ENCODE measurements at regions not wholly inside any gene's neighbourhood (a gene's known extent, or its start where the extent isn't known, plus 50 kb on each side); places are given as distances from the start of the nearest gene placed in this dataset.

DNA sequence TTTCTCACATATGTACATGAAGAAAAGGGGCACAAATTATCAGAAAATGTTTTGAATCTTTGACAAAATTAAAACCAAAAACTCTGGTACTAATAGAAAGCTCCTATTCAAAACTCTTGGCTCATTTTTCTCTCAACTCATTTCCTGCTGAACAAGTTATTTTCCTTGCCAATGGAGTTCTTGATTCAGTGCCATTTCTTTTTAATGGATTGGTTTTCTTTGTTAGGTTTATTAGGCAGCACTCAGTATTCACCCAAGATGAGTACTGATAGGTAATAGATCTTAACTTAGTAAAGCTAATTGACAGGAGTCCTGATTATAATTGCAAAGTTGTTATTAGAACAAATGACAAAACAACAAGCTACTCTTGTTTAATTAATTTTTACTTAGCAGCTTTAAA lies 279.4 kb upstream of the PDGFD start:
- no peaks in the 10 kb centered on the region for H3K9me3 ChIP-seq (ENCODE audit: control insufficient read depth in 3 of 3, low read length in 3 of 3)
- no peaks in the 10 kb centered on the region for H3K27me3 ChIP-seq (ENCODE audit: control insufficient read depth in 3 of 3, insufficient read depth in 3 of 3, low read length in 3 of 3)
- H3K36me3 ChIP-seq (ENCODE audit: control insufficient read depth in 3 of 3, insufficient read depth in 3 of 3, low read length in 3 of 3) = no peaks in the 10 kb centered on the region
- H3K4me1 ChIP-seq (ENCODE audit: control insufficient read depth in 3 of 3, insufficient read depth in 3 of 3, low read length in 3 of 3) = no peaks in the 10 kb centered on the region
- no peak overlapping the region for H3K4me3 ChIP-seq (ENCODE audit: low read length in 3 of 3)
- no peak overlapping the region for H3K9ac ChIP-seq (ENCODE audit: low read depth in 1 of 3, low read length in 3 of 3)
- H3K27ac ChIP-seq (ENCODE audit: low read depth, low read length) = no peak overlapping the region

DNA sequence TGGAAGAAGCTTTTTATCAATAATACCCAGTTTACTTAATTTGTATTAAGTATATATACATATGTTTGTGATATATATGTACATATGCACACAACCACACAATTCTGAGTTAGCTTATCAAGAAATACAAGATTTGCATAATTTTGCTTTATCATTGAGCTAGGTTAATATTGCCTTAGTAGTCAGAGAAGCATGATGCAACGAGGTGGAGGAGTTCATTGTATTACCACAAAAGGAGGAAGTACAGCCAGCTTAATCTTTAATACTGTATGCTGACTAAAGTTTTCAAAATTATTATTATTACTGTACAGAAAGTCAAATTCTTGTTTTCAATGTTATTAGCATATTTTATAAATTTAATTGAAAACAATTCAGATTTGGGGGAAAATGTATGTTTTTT lies 278.4 kb upstream of the PDGFD start:
- Histone ChIP-seq H3K36me3 (ENCODE audit: control insufficient read depth in 3 of 3, insufficient read depth in 3 of 3, low read length in 3 of 3) (no peaks in the 10 kb centered on the region), H3K4me3 (ENCODE audit: low read length in 3 of 3) (no peak overlapping the region), H3K27me3 (ENCODE audit: control insufficient read depth in 3 of 3, insufficient read depth in 3 of 3, low read length in 3 of 3) (no peaks in the 10 kb centered on the region), H3K27ac (ENCODE audit: low read depth, low read length) (no peak overlapping the region), H3K9me3 (ENCODE audit: control insufficient read depth in 3 of 3, low read length in 3 of 3) (no peaks in the 10 kb centered on the region), H3K9ac (ENCODE audit: low read depth in 1 of 3, low read length in 3 of 3) (no peak overlapping the region), H3K4me1 (ENCODE audit: control insufficient read depth in 3 of 3, insufficient read depth in 3 of 3, low read length in 3 of 3) (no peaks in the 10 kb centered on the region)

DNA sequence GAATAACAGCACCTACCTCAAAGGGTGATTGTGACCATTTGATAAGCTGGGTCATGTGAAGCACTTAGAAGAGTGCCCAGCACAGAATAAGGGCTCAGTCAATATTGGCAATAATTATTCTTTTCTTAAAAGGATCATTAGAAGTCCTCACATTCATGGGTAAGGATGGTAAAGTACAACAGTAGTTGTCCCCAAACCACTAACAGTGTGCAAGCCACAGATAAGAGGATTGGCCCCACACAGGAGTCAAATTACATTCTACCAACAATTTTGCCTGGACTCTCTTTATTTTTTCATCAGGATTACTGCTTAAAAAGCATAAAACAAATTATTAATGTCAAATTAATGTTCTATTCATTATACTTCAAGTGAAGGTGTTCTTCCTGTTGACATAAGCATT lies 271.5 kb upstream of the PDGFD start:
- H3K36me3 ChIP-seq (ENCODE audit: control insufficient read depth in 3 of 3, insufficient read depth in 3 of 3, low read length in 3 of 3) = no peaks in the 10 kb centered on the region
- H3K9ac ChIP-seq (ENCODE audit: low read depth in 1 of 3, low read length in 3 of 3) = no peak overlapping the region
- no peak overlapping the region for H3K4me3 ChIP-seq (ENCODE audit: low read length in 3 of 3)
- H3K4me1 ChIP-seq (ENCODE audit: control insufficient read depth in 3 of 3, insufficient read depth in 3 of 3, low read length in 3 of 3) = no peaks in the 10 kb centered on the region
- no peaks in the 10 kb centered on the region for H3K27me3 ChIP-seq (ENCODE audit: control insufficient read depth in 3 of 3, insufficient read depth in 3 of 3, low read length in 3 of 3)
- H3K9me3 ChIP-seq (ENCODE audit: control insufficient read depth in 3 of 3, low read length in 3 of 3) = no peaks in the 10 kb centered on the region
- H3K27ac ChIP-seq (ENCODE audit: low read depth, low read length) = no peak overlapping the region

DNA sequence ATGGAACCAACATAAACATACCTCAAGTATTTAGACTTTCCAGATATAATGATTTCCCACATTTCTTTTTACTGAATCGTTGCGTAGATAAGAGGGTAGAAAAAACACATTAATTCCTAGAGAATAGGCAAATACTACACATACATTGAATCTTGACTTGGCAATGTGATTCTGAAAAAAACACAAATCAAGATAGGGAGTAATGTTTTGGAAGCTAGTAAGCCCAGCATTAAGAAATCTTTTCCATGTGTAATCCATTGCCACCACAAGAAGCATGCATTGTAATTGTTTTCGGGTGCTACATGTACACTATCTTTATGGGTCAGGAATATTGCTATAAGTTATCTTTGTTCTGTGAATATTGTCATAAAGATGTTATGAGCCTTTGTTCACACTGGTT lies 269.8 kb upstream of the PDGFD start:
- Histone ChIP-seq H3K27ac (ENCODE audit: low read depth, low read length) (no peak overlapping the region), H3K27me3 (ENCODE audit: control insufficient read depth in 3 of 3, insufficient read depth in 3 of 3, low read length in 3 of 3) (no peaks in the 10 kb centered on the region), H3K9me3 (ENCODE audit: control insufficient read depth in 3 of 3, low read length in 3 of 3) (no peaks in the 10 kb centered on the region), H3K4me1 (ENCODE audit: control insufficient read depth in 3 of 3, insufficient read depth in 3 of 3, low read length in 3 of 3) (no peaks in the 10 kb centered on the region), H3K9ac (ENCODE audit: low read depth in 1 of 3, low read length in 3 of 3) (no peak overlapping the region), H3K36me3 (ENCODE audit: control insufficient read depth in 3 of 3, insufficient read depth in 3 of 3, low read length in 3 of 3) (no peaks in the 10 kb centered on the region), H3K4me3 (ENCODE audit: low read length in 3 of 3) (no peak overlapping the region)

DNA sequence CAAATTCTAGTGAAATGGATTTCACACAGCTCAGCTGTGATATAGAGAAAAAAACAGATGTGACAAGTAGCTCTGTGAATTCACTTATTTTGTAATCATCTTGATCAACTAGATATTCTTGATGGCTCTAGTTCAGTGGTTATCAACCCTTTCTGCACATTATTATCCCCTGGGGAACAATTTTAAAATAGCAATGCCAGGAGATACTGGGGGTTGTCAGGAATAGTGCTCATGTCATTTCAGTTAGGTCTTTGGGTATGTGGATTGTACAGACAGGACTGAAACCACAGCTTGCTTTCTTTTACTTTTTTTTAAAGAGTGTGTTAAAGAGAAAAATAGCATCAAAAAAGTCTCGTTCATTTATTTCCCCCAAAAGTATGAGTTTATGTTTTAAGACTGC lies 269.0 kb upstream of the PDGFD start:
- H3K36me3 ChIP-seq (ENCODE audit: control insufficient read depth in 3 of 3, insufficient read depth in 3 of 3, low read length in 3 of 3) = no peaks in the 10 kb centered on the region
- H3K27ac ChIP-seq (ENCODE audit: low read depth, low read length) = no peak overlapping the region
- no peaks in the 10 kb centered on the region for H3K9me3 ChIP-seq (ENCODE audit: control insufficient read depth in 3 of 3, low read length in 3 of 3)
- H3K9ac ChIP-seq (ENCODE audit: low read depth in 1 of 3, low read length in 3 of 3) = no peak overlapping the region
- no peaks in the 10 kb centered on the region for H3K4me1 ChIP-seq (ENCODE audit: control insufficient read depth in 3 of 3, insufficient read depth in 3 of 3, low read length in 3 of 3)
- no peak overlapping the region for H3K4me3 ChIP-seq (ENCODE audit: low read length in 3 of 3)
- no peaks in the 10 kb centered on the region for H3K27me3 ChIP-seq (ENCODE audit: control insufficient read depth in 3 of 3, insufficient read depth in 3 of 3, low read length in 3 of 3)

DNA sequence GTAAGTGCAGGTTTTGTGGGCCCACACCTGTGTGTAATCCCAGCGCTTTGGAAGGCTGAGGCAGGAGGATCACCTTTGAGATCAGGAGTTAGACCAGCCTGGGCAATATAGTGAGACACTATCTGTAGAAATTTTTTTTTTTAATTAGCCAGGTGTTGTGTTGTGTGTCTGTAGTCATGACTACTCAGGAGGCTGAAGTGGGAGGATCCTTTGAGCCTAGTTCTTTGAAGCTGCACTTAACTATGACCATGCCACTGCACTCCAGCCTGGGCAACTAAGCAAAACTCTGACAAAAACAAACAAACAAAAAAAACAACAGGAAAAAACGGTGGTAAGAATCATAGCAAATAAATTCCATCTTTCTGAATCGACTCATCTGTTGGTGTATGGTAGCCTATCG lies 268.6 kb upstream of the PDGFD start:
- no peak overlapping the region for H3K4me3 ChIP-seq (ENCODE audit: low read length in 3 of 3)
- H3K27me3 ChIP-seq (ENCODE audit: control insufficient read depth in 3 of 3, insufficient read depth in 3 of 3, low read length in 3 of 3) = no peaks in the 10 kb centered on the region
- no peaks in the 10 kb centered on the region for H3K36me3 ChIP-seq (ENCODE audit: control insufficient read depth in 3 of 3, insufficient read depth in 3 of 3, low read length in 3 of 3)
- no peak overlapping the region for H3K9ac ChIP-seq (ENCODE audit: low read depth in 1 of 3, low read length in 3 of 3)
- no peaks in the 10 kb centered on the region for H3K9me3 ChIP-seq (ENCODE audit: control insufficient read depth in 3 of 3, low read length in 3 of 3)
- no peaks in the 10 kb centered on the region for H3K4me1 ChIP-seq (ENCODE audit: control insufficient read depth in 3 of 3, insufficient read depth in 3 of 3, low read length in 3 of 3)
- H3K27ac ChIP-seq (ENCODE audit: low read depth, low read length) = no peak overlapping the region

DNA sequence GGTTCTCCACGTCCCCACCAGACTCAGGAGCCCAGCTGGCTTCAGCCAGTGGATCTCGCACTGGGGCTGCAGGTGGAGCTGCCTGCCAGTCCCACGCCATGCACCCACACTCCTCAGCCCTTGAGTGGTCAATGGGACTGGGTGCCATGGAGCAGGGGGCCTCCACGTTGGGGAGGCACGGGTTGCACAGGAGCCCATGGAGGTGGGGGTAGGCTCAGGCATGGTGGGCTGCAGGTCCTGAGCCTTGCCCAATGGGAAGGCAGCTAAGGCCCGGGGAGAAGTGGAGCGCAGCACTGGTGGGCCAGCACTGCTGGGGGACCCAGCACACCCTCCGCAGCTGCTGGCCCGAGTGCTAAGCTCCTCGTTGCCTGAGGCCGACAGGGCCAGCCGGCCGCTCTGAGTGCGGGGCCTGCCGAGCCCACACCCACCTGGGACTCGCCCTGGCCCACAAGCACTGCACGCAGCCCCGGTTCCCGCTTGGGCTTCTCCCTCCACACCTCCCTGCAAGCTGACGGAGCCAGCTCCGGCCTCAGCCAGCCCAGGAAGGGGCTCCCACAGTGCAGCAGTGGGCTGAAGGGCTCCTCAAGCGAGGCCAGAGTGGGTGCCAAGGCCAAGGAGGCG lies 258.5 kb upstream of the PDGFD start:
- Histone ChIP-seq H3K9me3 (ENCODE audit: control insufficient read depth in 3 of 3, low read length in 3 of 3) (no peaks in the 10 kb centered on the region), H3K27me3 (ENCODE audit: control insufficient read depth in 3 of 3, insufficient read depth in 3 of 3, low read length in 3 of 3) (no peaks in the 10 kb centered on the region), H3K36me3 (ENCODE audit: control insufficient read depth in 3 of 3, insufficient read depth in 3 of 3, low read length in 3 of 3) (no peaks in the 10 kb centered on the region), H3K4me3 (ENCODE audit: low read length in 3 of 3) (no peak overlapping the region), H3K9ac (ENCODE audit: low read depth in 1 of 3, low read length in 3 of 3) (no peak overlapping the region), H3K27ac (ENCODE audit: low read depth, low read length) (no peak overlapping the region), H3K4me1 (ENCODE audit: control insufficient read depth in 3 of 3, insufficient read depth in 3 of 3, low read length in 3 of 3) (no peaks in the 10 kb centered on the region)

DNA sequence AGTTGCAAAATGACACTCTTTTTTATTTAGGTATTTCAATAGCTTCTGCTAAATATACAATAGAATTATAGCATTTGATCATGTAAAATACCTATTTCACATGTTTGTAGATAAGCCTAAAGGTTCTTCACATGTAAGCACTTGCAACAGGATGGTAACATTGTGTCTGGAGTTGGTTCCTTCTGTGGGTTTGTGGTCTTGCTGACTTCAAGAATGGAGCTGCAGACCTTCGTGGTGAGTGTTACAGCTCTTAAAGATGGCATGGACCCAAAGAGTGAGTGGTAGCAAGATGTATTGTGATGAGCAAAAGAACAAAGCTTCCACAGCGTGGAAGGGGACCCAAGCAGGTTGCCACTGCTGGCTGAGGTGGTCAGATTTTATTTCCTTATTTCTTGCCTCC lies 246.4 kb upstream of the PDGFD start:
- no peak overlapping the region for H3K4me3 ChIP-seq (ENCODE audit: low read length in 3 of 3)
- H3K27ac ChIP-seq (ENCODE audit: low read depth, low read length) = no peak overlapping the region
- no peak overlapping the region for H3K9ac ChIP-seq (ENCODE audit: low read depth in 1 of 3, low read length in 3 of 3)
- H3K4me1 ChIP-seq (ENCODE audit: control insufficient read depth in 3 of 3, insufficient read depth in 3 of 3, low read length in 3 of 3) = no peaks in the 10 kb centered on the region
- no peaks in the 10 kb centered on the region for H3K27me3 ChIP-seq (ENCODE audit: control insufficient read depth in 3 of 3, insufficient read depth in 3 of 3, low read length in 3 of 3)
- H3K9me3 ChIP-seq (ENCODE audit: control insufficient read depth in 3 of 3, low read length in 3 of 3) = no peaks in the 10 kb centered on the region
- no peaks in the 10 kb centered on the region for H3K36me3 ChIP-seq (ENCODE audit: control insufficient read depth in 3 of 3, insufficient read depth in 3 of 3, low read length in 3 of 3)

DNA sequence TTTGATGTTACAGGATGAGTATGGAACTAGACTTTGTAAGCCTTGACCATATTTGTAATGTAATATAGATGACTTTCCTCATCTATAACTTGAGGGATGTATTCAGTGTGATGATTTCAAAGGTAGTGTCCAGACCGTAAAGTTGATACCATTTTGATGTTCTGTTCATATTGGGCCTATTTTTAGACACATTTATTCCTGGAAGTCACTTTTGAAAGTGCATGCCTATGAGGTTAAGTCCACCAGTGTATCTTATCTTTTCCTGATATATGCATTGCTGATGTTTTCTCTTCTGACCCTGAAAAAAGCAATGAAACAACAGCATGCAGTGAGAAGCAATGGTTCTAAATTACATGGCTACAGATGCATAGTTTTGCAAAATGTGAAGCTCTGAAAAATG lies 244.7 kb upstream of the PDGFD start:
- Histone ChIP-seq H3K4me1 (ENCODE audit: control insufficient read depth in 3 of 3, insufficient read depth in 3 of 3, low read length in 3 of 3) (no peaks in the 10 kb centered on the region), H3K9ac (ENCODE audit: low read depth in 1 of 3, low read length in 3 of 3) (no peak overlapping the region), H3K4me3 (ENCODE audit: low read length in 3 of 3) (no peak overlapping the region), H3K27me3 (ENCODE audit: control insufficient read depth in 3 of 3, insufficient read depth in 3 of 3, low read length in 3 of 3) (no peaks in the 10 kb centered on the region), H3K9me3 (ENCODE audit: control insufficient read depth in 3 of 3, low read length in 3 of 3) (no peaks in the 10 kb centered on the region), H3K27ac (ENCODE audit: low read depth, low read length) (no peak overlapping the region), H3K36me3 (ENCODE audit: control insufficient read depth in 3 of 3, insufficient read depth in 3 of 3, low read length in 3 of 3) (no peaks in the 10 kb centered on the region)

DNA sequence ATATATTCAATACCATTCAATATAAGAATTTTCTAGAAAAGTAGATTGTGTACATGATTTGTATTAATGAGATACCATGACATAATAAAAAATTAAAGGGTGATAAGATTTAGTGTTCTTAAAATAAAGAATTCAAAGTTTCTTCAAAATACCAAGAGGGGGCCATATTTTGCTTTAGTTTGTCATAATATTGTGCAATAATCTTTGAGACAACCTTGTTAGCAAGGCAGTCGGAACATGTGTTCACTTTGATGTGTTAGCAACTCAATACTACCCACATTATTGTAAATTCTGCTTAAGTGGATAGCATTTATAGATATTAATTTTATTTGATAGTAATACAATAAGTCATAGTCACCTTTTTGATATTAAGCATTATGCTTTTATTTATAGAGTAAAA lies 241.3 kb upstream of the PDGFD start:
- no peaks in the 10 kb centered on the region for H3K36me3 ChIP-seq (ENCODE audit: control insufficient read depth in 3 of 3, insufficient read depth in 3 of 3, low read length in 3 of 3)
- no peaks in the 10 kb centered on the region for H3K4me1 ChIP-seq (ENCODE audit: control insufficient read depth in 3 of 3, insufficient read depth in 3 of 3, low read length in 3 of 3)
- no peaks in the 10 kb centered on the region for H3K9me3 ChIP-seq (ENCODE audit: control insufficient read depth in 3 of 3, low read length in 3 of 3)
- no peak overlapping the region for H3K27ac ChIP-seq (ENCODE audit: low read depth, low read length)
- no peaks in the 10 kb centered on the region for H3K27me3 ChIP-seq (ENCODE audit: control insufficient read depth in 3 of 3, insufficient read depth in 3 of 3, low read length in 3 of 3)
- no peak overlapping the region for H3K9ac ChIP-seq (ENCODE audit: low read depth in 1 of 3, low read length in 3 of 3)
- H3K4me3 ChIP-seq (ENCODE audit: low read length in 3 of 3) = no peak overlapping the region
